Activated CD4-positive, CD25-positive, alpha-beta regulatory T cell treated with anti-CD3 and anti-CD28 coated beads, Interleukin-2, amount 50 U/mL, for 72 hours (primary cell): ENCODE measurements at regions not wholly inside any gene's neighbourhood (a gene's known extent, or its start where the extent isn't known, plus 50 kb on each side); places are given as distances from the start of the nearest gene placed in this dataset.

Experiments
- DNase-seq: peaks from one replicate; pipeline ENCODE4 v3.0.0; 2021

DNA sequence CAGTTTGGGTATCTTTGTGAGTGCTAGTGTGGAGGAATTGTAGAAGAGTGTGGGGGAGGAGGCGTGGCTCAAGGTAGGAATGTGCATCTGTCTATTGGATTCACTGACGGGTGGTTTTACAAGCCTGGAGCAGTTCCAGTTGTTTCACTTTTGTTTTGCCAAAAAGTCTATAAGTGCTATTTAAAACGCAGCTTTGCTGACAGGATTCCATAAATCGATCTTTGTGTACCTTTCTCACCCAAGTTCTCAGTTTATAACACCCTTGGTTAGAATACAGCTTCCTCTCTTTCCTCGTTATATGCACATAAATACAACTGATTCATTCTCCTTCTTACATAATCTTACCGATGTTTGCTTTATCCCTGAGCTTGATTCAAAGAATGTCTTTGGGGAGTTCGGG is 123.2 kb upstream of the UBE2E2 start:
- no peak for DNase-seq

DNA sequence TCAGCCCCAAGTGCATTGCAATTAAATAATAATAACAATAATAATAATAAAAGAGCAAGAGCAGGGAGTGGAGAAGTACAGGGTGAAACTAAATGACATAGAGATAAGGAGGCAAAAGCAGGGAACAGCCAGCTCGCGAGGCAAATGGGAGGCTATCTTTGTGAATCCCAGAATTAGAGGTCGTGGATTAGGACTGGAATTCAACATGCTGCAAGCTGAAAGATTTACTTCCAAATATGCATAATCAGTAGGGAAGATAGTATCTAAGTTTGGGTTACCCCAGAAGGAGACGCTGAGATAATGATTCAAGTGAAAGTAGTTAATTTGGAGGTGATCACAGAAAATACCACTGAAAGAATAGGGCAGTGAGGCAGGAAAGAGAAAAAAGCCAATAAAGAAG is 119.4 kb upstream of the UBE2E2 start:
- DNase-seq, result no peak

DNA sequence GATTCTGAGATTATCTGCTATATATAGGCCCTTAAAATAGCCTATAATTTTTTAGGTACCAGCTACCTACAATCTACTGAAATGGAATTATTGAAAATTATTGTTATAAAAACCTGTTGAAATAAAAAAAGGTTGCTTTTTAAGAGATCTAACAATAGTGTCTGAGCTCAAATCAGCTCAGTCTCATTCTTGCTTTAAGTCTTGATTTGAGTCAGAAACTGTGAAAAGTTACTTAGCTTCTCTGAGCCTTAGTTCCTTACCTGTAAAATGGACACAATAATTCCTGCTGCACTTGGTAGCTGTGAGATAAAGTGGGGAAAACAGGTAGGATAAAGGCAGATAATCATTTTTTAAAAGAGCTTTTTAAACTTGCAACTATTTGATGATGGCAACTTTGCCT is 118.8 kb upstream of the UBE2E2 start:
- DNase-seq, result no peak

DNA sequence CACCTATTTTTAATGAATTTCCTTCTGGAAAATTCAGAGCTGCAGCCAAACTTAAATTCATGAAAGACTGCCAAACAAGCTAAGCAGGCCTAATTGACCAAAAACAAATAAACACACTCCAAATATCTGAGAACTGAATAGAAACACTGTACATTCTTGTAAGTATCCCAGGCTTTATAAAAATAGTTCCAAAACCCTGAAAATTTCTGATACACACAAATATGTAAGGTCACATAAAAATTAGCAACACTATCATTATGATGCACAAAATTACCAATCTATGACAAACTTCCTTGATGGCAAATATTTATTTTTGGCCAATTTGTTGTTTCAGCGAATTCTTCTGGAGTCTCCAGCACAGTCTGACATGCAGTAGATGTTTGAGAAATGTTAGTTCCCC is 117.9 kb upstream of the UBE2E2 start:
- no peak for DNase-seq

DNA sequence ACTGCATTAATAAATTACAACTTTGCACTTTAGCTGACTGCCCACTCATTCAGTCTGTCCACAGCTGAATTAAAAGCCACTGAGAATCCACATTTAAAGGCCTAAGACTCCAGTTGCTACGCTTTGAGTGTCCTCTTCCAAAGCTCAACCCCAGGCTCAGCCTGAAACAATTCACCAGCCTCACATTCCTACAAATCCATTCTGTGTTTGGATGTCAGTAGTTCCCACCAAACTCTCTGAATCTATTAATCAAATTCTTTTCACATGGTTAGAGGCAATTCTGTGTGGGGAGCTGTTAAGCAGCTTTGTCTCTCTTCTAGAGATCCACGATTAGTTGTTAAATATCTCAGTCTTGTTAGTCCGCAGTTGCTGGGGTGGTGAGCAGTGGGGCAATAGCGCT is 116.8 kb upstream of the UBE2E2 start:
- no peak for DNase-seq

DNA sequence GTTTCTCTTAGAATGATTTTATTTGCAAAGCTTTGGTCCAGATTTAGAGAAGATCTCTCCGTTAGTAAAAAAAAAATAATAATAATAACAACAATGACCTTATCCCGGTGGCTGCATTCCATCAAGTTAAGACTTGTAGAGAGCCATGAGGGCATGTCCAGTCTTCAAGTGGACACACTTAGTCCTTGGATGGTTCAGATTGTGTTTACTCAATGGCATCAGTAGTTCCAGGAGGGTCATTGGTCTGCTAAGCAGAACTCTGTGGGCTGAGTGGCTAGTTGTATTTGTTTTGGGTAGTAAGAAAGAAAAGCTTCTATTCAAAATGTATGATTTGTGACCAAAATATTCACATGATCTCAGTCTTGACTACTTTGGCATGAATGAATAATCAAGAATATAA is 116.3 kb upstream of the UBE2E2 start:
- no peak for DNase-seq

DNA sequence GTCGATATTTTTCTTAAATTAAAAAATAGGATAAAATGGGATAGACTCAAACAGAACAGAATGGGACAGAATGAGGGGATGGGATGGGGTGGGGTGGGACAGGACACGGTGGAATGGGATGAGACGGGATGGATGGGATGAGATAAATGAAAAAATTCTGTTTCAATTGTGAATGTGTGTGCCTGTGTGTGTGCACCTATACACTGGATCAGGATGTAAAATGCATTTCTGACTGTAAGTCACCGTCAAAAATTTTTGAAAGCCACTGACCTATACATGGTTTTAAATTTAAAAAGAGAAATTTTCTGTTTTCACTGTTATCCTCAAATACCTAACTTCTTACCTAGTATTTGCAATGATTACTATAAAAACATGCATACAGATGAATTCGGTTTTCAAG is 108.7 kb upstream of the UBE2E2 start:
- DNase-seq, result no peak

DNA sequence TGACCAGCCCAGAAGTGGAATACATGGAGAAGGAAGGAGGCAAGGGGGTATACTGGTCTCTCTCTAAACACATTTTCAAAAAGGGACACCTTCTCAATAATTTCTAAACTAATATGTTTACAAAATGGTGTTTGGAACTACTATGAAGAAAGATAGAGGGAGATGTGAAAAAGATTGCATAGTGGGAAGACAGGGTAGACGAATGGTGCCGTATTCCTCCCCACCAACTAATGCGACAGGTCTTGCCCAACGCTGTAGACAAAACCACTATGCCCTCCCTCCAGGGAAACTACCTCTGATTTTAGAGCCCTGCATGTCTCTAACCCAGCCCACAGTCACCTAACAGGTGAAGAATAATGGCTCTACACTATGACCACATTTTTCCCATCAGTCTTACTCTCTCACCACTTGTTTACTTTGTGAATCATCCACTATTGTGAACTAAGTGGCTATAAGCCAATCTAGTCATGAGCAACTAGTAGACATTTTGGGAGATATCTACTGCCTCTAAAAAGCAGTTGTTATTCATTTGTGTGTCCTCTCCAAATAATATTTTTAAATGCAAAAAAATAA is 108.2 kb upstream of the UBE2E2 start:
- no peak for DNase-seq

DNA sequence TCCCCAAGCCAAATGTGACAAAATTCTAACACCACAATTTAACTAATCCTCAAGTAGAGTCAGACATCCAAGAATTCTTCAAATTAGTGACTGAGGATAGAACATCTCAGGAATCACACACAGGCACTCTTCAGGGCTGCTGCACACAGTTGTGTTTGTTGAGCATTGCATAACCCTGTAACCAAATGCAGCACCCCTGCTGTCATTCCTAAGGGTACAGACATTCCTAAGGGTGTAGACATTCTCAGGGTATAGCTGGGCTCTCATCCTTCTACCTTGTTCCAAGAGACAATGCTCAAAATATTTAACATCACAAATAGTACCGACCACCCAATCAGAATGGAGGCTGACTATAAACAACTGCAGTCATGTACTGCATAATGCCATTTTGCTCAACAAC is 107.1 kb upstream of the UBE2E2 start:
- no peak for DNase-seq

DNA sequence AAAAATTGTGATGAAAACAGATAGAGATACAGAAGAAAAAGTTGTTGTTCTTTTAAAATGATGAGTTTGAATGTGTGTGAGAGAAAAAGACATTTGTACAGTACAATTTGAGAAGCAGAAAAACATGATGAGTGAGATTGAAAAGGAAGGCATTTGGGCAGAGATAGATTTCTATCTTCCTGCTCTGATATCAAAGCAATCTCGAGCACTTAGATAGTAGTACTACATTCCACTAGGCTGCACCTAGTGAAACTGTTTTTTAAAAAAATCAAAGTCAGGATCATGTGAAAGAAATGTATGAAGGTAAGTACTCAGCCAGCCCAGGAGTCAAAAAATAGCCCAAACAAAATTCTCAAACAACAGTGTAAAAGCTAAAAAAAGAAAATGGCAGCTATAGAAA is 104.1 kb upstream of the UBE2E2 start:
- no peak for DNase-seq

DNA sequence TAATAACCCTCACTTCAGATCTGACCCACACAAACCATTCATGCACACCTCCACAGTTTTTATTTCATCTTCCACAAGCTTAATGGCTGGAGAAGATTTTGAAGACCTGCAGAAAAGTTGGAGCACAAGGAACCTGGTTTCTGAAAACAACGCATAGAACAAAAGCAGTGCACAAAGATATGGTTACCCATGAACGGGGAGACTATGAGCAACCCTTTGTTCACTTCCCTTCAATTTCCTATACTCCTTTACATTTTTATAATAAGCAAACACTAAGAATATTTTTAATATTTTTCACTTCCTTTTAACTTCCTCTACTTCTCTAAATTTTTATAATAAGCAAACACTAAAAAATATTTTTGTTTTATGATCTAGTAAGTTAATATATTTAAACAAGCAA is 103.5 kb upstream of the UBE2E2 start:
- no peak for DNase-seq

DNA sequence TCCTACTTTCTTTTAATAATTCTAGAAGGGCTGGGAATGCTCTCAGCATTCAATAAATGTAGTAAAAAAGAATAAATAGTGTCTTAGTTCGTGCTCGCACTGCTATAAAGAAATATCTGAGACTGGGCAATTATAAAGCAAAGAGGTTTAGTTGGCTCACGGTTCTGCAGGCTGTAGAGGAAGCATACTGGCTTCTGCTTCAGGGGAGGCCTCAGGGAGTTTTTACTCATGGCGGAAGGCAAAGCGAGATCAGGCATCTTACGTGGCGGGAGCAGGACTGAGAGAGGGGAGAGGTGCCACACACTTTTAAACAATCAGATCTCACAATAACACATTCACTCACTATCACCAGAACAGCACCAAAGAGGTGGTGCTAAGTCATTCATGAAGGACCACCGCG is 103.0 kb upstream of the UBE2E2 start:
- DNase-seq, result no peak

DNA sequence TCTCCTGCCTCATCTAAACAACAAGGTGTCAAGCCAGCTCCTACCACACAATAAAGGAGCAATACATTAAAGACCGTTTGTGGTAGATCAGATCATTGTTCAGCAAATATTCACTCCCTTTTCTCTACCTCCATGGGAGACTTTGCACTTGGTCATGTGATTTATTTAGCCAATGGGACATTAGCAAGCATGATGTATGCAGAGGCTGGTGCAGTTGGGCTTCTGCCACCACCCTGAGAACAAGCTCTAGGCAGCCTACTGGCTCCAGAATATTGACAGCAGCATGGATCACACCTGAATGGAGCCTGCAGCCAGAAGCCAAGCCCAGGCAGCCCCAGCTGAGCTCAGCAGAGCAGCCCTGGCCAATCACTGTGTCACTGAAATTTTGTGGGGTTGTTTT is 99.4 kb upstream of the UBE2E2 start:
- no peak for DNase-seq

DNA sequence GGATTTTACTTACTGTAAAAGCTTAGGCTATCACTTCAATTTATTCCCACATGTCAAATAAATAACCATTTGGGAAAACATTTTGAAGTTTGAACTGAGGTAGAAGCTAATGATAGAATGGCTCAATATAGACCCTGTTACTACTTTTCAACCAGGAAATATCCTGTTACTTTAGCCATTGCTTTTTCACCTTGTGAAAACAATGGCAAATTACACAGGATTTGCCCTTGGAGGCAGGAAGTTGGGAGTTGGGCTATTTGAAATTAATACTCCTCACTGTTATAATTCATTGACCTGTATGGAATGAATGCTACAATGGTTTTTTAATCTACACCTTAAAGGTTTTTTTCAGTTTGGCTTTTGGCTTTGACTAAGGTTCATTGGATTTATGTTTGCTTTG is 98.1 kb upstream of the UBE2E2 start:
- DNase-seq, result no peak

DNA sequence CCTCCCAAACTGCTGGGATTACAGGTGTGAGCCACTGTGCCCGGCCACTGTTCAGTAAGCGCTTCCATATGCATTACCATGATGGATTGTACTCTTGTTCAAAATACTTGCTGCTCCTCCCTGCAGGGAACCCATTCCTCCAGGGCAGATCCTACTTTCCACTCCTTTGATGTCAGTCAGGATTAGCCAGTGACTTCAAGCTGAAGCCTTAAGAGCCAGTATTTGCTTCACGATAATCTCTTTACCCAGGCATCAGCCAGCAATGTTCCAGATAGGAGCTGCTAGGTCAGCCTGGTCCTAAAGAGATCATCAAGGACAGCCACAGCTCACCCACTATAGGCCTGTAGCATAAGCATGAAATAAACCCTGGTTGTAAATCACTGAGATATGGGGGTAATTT is 96.5 kb upstream of the UBE2E2 start:
- DNase-seq, result no peak

DNA sequence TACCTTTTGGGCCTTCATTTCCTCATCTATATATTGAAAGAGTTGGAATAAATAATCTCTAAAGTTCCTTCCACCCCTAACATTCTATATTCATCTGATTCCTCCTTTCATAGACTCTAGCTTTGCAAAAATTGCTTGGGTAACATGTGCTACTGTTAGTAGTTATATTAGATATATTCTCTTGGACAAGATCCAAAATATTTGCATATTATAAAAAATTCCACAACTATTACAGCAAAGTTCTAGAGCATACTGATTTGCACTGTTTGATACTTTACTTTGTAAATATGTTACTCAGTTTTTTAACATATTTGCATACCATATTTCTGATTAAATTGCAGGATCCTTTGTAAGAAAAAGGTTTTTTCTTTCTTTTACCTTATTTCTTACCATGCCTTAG is 95.9 kb upstream of the UBE2E2 start:
- DNase-seq, result no peak

DNA sequence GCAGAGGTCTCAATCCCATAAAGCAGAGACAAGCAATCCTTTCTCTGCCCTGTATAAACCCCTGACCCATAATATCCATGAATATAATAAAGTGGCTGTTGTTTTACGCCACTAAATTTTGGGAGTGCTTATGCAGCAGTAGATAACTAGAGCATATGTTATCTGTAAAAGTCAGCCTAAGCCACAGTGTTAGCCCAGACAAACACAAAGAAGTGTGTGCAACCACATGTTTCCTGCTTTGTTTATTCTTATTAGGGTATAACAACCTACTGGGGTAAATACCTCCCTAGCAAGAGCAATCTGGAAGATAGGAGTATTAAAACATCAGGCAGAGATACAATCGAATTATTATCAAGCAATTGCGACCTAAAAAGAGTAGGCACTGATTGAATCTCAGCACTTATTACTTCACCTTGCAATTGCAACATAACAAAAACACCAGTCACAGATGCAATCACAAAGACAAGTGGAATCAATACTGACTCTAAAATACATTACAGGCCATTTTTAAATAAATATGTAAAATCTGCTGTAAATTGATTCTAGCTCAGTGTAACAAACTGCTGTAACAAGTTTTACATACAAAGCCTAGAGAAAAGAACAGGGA is 94.6 kb upstream of the UBE2E2 start:
- no peak for DNase-seq

DNA sequence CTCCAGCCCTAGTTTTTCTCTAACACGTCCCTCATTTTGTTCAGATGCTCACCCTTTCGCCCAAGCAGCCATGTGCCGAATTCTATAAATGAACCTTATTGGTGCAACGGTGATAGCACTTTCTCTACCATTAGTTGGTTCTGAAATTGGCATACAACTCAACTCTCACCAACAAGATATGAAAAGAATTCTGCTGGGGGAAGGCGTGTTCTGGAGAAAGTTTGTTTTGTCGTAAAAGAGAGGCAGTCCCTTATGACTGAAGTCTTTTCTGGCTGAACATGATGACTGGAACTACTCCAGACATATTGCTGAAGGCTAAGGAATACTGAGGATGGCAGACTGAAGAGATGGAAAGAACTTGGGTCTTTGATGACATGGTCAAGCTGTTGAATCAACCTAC is 91.8 kb upstream of the UBE2E2 start:
- DNase-seq, result no peak

DNA sequence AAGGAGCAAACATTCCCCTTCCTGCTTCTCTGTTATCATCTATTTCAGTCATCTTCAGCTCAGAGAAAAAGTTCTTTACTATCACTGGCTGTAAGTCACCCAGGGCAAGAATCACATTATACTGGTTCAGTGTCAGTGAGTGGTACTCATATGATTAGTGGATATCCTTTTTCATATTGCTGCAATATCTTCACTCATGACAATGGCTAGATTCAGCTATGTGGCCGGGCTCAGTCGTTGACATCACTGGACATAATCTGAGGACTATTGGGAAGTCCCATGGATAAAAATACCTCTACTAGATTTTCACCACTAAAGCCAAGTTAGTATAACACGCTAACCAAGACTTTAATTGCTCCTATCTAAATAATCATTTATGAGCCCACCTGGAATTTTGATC is 91.3 kb upstream of the UBE2E2 start:
- DNase-seq, result no peak

DNA sequence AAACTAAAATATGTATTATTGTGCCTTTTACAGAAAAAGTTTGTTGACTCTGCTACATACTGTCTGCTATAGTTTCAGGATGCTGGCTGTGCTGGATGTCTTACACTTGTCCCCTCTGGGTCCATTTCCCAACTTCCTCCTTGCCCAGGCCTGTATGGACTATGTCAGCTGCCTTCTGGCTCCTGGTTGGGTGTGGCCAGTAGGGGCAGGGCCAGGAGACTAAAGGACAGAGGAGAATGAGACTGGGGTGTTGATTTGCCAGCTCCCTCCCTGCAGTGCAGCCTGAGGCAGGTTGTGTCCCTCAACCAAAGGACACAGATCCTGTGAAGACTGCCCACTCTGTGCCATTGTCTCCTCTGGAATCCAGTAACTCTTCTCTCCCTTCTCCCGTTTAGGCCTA is 90.6 kb upstream of the UBE2E2 start:
- no peak for DNase-seq

DNA sequence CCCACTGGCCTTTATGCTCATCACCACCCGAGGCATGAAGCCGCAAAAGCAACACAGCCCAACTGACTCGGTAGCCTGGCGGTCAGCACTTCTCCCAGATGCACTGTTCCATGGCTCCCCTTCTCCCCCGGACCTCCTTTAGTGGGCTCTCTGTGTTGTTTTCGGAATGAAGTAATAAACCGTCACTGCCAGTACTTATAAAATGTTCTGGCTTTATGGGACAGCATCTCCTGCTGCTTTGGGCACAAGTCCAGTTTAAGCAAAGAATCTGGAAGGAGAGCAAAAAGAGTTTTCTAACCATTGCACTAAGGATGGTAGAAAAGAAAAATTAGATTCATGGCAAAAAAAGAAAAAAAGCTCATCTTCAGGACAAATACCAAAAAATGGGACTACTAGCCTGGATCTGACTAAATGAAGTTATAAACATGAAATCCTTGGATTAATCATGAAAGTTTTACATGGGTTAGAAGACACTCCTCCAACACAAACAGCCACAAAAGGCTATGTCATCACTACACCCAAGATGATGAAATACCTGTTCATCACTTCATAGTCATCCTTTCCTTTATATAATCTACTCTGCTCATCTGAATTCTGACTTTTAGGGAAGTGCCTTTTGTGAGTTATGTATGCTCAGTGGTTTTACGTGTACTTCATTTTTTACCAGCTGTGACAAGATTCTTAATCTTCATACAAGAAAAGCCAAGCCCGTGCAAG is 89.5 kb upstream of the UBE2E2 start:
- DNase-seq, result no peak

DNA sequence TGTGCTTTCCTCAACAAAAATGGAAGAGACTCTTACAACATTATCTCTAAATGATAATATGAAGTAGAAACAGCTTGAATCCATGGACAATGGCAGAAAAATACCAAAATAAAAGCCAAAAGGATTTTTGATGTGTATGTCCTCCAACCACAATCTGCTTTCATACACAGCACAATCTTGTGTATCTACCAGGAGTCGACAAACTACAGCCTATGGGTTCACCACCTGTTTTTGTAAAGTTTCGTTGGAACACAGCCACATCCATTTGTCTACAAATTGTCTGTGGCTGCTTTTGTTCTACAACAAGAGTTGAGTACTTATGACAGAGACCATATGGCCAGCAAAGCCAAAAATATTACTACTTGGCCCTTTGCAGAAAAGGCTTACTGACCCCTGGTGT is 88.7 kb upstream of the UBE2E2 start:
- DNase-seq, result no peak

DNA sequence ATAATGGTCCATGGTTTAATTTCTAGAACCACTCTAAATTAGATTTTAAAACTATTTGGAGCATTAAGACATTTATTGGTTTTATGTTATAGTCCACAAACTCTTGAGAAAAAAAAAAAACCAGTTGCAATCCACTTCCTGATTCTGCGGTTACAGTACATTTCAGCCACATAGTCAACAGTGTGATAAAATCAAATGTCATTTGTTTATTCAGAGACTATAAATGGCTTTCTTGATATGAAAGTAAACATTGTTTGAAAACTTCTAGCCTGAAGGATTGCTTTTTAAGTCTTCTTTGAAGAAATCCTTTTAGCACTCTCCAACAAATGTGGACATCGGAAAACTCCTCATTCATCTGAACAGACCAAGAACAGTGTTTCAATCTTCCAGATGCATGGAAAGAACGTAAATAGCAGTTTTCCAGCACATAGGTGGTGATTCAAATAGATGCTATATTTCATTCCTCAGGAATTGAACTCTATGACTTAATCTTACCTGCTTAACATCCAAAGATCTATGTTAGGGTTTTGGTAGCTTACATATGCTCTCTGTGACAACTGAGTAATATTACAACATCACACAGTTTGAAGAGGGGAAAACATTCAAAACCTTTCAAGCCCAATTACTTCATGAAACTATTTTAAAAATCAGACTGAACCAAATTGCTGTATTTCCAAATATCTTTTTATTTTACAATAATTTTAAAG is 87.8 kb upstream of the UBE2E2 start:
- DNase-seq, result no peak

DNA sequence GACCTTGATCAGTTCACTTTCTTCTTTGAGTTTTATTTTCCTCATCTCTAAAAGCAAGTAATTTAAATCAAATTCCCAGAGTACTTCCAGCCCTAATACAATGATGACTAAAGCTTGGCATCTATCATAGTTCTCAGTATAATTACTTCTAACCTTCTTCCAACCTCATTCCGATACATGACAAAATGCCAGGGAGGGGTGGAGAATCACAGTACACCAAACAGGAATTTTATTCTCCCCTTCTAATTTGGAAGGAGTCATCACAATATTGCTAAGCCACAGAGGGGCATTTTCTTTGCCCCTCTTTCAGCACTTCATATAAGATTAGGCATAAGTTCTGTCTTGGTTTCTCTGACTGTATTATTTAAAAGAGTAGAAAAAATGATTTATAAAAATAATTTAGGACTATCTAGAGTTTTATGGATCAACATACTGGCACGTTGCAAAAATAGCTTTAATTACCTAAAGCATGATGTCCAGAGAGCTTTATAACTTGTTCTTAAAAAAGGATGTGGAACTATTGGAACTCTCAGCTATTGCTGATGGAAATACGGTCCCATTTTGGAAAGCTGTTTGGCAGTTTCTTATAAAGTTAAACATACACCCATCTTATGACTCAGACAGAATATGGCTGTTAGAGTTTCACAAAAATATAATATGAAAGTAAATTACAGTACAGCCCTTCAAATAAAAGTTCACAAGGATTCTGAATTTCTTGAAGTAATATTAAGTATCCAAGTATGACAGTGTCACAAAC is 86.9 kb upstream of the UBE2E2 start:
- no peak for DNase-seq
